HG03457 (cell line): ENCODE measurements at regions not wholly inside any gene's neighbourhood (a gene's known extent, or its start where the extent isn't known, plus 50 kb on each side); places are given as distances from the start of the nearest gene placed in this dataset.
A peak's percentile ranks its signal among the peaks of the same experiment; 100 is the strongest.

ENCODE experiments used
- ATAC-seq: cut with Tn5 transposase; IDR thresholded peaks from one replicate; pipeline ENCODE4 v1.9.1; 2021; ENCODE audit warnings: moderate number of reproducible peaks; ENCODE audit not compliant: unreplicated experiment

DNA sequence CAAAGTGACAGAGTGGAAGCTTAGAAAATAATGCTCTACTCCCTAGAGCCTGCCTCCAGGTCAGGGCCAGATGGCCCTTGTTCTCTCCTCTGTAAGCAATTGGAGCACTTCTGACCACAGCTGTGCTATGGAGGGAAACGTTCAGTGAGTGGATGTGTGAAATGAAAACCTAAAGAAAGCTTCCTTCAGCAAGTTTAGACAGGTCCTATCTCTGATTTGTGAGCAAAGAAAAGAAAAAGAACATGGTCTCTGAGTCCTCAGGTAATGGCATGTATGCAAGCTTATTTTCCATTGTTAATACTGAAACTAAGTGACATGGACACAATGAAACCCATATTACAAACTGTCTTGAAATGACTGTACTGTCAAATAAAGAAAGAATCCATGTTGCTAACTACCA, 1486.8 kb downstream of the EFNB2 start:
- peak; percentile 85 for ATAC-seq

DNA sequence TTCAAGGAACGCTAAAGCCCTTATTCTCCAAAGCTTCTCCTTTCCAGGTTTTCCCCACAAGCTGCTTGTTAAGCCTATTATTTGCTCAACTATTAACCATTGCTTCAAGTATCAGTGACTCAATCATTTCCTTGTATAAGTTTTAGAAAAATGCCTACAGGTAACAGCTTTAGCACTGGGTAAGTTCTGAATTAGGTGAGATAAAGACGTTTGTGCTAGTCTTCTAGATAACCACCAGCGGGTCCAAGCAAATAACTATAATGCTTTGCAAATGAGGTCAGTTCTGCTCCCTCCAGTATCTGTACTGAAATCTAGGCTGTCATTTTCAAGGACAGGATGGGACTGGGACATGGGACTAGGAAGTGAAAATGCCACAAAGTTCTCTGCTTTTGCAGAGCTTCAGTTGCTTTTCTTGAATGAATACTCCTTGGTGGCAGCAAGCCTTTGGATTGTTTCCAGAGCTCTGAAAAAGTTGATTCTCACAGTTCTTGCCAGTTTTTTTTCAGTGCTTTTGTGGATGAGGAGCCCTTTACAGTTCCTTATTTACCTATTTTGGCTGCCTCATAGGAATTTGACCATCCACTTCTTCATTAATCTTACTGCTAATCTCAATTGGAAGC, 1487.7 kb downstream of the EFNB2 start:
- ATAC-seq: no peak

DNA sequence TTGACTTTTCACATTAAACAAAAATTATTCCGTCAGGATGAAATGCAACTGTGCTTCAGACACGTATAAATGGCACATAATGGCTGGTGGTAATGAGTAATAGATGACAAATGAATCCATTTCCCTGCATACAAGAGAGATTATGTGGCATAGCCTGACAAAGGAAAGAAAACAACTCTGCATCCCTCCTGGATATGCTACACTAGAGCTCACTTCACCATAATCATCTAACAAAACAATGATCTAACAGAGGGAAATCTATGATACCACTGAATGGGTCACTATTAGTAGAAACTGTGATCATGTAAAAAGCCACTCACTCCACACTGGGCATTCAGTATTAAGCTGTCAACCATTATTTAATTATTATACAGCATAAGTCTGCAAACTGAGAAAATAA, 1498.4 kb downstream of the EFNB2 start:
- ATAC-seq: no peak

DNA sequence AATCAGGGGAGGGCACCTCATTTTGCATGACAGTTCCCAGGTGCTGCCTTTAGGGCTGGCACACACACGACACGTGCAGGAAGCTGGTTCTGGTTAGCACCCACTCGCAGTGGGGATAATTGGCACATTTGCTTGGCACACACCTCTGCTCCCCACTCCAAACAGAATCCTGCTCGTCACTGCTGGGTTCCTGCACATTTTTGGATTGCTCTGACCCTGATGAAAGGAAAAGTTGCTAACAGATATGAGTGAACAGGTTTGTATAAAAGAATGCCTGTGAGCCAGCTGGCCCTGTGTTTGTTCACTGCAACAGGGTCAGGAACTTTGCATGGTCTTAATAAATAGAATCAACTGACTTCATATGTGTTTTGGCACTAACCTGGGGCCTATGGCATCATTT, 1500.4 kb downstream of the EFNB2 start:
- no peak for ATAC-seq

DNA sequence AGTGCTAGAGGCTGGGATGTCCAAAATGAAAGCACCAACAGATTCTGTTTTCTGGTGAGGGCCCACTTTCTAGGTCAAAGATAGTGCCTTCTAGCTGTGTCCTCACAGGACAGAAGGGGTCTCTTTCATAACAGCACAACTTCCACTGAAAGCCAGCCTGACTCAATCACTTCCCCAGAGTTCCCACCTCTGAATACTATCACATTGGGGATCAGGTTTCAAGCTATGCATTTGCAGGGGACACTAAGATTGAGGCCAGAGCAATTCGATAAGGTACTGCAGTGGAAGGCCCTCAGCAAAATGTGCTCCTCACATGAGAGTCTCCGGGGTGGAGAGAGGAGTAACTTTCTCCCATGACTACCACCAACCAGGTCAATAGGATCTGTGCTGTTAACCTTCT, 1501.5 kb downstream of the EFNB2 start:
- ATAC-seq: no peak

DNA sequence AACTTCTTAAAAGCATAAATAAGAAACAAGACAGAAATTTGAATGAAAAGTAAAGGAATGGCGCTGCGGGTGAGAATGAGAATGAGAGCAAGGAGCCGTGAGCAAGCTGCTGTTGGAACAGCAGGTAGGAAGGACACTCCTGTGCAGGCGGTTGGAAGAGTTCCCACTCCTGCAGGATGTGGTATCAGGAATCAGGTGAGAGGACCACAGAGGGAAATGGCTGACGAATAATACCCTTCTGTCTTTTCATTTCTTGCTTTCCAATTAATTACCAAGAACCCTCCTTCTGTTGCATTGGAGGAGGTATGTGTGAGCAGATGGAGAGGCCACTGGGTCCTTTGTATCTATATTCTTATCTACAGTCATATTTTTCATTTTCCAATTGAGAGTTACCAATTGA, 1504.2 kb downstream of the EFNB2 start:
- no peak for ATAC-seq

DNA sequence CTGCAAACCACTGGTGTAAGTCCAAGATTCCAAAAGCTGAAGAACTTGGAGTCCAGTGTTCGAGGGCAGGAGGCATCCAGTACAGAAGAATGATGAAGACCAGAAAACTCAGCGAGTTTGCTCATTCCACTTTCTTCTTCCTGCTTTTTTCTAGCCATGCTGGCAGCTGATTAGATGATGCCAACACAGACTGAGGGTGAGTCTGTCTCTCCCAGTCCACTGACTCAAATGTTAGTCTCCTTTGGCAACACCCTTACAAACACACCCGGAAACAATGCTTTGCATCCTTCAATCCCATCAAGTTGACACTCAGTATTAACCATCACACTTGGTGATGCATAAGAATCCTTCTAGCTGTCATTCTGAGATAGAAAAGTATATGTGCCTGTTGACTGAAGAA, 1504.6 kb downstream of the EFNB2 start:
- no peak for ATAC-seq

DNA sequence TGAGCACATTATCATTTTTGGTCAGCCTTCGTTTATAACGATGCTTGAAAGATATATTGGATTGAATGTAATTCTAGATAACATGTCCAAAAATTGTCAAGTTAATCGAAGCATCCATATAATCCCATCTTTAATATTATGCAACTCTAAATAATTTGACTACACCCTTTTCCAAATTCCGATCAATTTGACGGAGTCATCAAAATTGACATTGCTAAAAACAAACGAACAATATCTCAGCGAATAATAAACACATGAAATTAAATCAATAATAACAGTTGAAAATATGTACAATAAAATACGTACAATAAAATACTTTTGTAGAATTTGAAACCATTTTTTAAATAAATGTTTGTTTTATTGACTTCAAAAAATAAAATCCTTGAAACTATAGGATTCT, 1516.4 kb downstream of the EFNB2 start:
- no peak for ATAC-seq

DNA sequence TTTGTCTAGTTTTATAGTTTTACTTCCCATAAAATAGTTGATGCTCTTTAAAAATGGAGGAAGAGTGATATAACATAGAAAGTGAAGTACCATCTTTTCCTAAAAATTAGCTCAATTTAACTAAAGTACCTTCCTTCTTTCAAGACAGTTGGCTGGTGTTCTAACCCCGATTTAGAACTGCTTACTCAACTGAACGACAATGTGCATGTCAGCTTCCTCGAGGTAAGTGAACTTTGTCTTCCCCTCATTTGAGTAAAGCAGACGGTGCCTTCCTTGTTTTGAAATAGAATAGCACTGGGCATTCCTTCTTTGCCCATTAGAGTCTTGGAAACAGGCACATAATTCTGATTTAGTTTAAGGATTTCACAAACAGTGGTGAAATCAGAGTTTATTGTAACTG, 1519.2 kb downstream of the EFNB2 start:
- ATAC-seq: no peak

DNA sequence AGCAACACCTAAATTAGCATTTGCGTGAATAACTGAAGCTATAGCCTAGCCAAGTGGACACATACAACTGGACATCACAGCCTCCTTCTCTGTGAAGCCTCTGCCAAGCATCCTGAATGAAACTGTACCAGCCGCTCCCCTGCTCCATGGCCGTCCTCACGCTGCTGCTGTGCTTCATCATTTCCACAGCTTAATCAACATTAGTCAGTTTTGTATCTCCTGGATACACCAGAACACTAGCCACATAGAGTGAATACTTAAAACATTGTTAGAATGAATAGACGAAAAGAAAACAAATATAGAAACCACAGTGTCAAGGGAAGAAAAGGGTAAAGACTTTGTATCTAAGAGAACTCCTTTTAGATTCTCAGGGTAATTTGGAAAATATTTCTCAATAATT, 1526.9 kb downstream of the EFNB2 start:
- no peak for ATAC-seq

DNA sequence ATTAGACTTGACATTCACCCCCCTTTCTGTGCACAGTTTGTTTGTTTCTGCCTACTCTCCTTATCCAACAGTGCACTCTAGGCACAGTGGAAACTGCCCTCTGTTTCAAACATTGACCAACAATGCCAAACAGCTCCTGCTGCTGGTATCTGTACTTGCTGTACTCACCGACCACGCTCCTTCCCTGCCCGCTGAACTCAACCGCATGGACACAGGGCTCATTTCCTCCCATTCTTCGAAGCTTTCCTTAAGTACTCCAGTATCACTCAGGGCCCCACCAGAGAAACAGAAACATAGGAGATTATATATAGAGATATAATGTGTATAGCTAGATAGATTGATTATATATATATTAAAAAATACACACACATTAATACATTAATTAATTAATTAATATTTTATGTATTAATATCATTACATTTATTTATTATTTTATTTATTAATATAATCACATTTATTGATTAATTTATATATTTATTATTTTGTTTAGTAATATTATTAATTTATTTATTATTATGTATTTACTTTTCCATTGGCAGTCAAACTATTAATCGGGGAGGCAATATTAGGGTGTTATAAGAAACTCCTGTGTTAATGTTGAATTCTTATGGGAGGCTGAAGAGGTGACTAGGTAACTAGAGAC, 1528.2 kb downstream of the EFNB2 start:
- ATAC-seq: no peak

DNA sequence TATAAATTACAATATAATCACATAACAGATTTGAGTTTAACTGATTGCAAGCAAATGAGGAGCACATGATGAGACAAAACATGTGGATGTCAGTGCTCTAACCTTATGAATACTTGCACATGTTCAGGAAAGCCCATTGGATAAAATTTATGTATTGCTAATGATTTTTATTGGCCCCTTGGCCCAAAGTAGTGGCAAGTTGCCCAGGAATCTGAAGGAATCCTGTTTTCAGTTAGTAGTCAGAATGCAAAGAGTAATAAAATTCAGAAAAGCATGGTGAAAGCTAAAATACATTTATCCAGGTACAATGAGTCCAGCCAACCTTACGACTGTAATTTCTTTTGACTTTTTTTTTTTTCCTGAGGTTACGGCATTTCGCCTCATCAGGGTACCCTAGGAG, 1539.4 kb downstream of the EFNB2 start:
- no peak for ATAC-seq

DNA sequence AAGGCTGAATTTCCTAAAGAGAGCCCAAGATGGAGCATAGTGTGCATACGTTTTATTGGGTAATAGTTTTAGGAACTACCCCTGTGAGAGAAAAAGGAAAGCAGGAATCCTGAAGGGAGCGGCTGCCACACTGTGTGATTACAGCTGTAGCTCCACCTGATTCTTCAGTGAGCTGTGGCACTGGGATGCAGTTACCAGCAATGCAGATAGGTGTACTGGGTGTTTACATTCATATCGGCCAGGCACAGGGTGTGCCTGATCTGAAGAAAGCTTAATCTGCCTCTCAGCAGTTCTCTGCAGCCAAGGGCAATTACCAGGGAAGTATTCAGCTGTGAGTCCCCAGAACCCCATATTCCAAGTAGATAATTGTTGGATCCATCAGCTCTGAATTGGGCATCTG, 1541.8 kb downstream of the EFNB2 start:
- ATAC-seq: no peak

DNA sequence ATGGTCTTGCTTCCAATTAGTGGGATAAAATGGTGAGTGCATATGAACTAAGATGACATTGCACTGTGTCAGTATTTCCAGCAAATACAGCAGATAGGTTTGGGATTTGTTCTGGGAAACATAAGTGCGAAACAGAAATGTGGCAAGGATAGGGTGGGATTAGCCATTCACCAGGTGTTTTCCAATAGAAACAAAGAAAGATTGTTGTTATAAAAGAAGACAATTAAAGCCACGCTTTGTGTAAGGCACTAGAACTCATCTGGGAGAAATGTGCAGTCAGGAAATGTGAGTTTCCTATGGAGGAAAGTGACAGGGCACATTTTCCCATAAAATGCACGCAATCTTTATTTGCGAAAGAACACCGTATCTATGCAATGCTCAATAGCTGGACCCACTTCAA, 1547.8 kb downstream of the EFNB2 start:
- no peak for ATAC-seq

DNA sequence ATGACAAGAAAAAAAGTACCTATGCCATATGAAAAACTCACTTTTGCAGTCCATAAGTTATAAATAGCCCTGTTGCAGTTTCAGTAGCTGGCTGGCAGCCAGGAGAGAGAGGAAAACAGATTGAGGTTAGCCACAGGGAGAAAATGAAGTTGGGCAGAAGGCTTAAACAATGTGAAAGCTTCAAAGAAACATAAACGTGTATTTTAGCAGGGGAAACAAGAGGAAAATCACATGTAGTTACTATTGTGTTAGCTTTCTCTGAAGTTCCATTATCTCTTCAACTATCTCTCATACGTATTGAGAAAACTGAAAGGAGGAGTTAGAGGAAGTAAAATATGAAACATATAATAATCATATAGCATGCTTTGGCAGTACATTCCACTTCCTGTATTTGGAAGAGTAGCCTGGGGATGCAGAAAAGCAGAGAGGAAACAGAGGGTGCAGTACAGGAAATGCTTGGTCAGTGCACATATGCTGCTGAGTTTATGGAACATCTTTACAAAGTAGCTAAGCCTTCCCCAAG, 1551.1 kb downstream of the EFNB2 start:
- peak; percentile 84 for ATAC-seq

DNA sequence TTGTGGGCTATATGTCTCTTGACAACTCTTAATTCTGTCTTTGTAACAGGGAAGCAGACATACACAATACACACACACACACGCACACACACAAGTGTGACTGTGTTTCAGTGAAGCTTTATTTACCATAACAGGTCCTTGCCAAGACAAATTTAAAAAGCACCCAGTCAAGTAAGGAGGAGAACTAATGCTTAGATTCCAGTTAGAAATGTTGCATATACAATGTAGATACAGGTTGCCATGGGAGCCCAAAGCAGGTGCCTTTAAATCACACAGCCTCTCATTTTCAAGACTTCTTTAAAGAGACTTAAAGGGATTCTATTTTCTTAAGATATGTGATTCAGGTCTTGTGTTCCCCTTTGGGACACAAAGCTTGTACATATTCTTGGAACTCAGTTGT, 1551.9 kb downstream of the EFNB2 start:
- ATAC-seq: no peak

DNA sequence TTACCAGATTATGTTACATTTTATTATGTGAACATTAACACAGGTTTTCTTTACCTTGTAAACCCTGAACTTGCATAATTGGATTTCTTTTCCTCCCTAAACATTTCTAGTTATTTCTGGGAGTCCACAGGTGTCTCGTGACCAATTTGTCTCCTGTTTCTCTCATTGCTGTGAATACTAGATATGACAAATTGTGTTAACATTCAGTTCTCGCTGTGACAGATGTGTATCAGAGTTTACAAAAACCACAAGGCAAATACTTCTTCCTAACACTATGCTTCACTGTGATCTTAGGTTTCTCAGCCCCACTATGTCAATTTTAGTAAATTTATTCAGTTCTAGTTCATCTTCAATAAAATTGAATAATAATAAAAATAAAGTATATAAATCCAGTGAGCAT, 1554.9 kb downstream of the EFNB2 start:
- no peak for ATAC-seq

DNA sequence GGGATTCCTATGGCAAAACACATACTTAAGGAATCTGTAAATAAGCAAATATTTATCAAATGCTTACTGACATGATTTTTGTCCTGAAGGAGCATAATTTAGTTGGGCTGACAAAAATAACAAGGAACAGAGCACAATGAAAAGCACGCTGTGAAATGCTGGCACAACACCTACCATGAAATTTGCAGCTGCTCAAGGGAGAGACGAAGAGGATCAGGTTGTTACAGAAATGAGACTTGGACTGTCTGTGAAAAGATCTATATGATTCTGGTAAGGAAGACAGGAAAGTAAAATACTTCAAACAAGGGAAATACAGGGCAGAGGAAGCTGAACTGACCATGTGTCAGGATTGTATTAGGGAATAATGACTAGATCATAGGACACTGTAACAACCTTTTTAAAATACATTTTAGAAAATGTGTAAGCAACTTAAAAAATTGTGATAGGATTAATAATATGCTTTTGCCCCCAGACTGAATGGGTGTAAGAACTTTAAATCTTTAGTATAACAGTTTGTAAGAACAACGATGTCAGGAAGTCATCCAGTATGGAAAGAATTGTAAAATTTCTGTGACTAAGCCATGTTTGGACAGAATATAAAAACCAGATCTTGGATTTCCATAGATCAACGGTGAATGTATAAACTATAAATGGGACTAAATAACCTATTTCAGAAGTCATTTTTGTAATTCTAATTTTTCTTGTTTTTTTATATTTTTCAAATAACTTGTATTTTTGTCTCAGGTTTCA, 1556.0 kb downstream of the EFNB2 start:
- no peak for ATAC-seq

DNA sequence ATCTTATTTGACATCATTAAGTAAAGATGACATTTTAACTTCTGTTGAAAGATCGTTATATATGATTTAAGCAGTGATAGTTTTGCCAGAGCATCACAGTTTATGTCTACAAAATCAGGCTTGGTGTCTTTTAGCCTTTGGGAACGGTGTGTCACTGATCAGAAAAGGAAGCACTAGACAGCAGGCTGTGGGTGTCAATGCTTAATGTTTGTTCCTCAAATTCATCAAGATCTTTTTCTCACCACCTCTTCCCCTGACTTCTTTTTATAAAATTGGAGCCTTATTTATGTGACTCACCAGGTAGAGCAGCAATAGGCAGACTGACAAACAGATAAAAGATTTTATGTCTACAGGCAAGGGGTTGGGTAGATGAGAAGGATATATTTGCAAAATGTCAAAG, 1558.5 kb downstream of the EFNB2 start:
- ATAC-seq: no peak

DNA sequence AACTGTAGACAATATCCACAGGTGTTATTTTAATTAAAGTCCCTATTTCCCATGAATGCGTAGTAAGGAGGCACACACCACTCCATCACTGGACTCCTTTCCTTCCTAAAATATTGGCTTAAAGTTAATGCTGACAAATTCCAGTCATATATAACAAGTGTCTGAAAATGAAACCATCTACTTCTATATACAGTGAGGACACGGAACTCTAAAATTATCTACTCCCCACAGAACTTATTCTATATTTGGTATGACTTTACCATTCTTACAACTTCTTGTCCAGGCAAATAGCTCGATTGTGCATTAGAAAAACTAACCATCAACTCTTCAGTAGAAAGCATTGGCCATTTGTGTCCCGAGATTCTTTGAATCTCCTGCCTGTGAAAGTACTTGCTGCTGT, 1560.2 kb downstream of the EFNB2 start:
- peak; percentile 48 for ATAC-seq

DNA sequence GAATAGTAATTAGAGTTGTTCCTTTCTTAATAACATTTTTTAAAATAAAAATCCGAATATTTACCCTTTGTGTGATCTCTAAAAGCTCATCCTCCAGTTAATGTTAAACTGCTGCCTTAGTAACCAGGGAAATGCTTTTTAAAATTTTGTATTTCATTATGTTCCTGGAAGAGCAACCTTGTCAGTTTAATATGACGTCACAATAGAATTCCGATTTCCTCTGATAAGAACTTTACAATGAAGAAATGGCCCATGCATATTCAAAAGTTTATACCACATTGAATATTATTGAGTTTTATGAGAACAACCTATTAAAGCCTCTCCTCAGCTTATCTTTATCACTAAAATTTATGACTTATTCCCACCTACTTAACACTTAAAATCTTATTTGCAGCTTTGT, 1566.6 kb downstream of the EFNB2 start:
- ATAC-seq: no peak
